Neural progenitor cell (in vitro differentiated cells): ENCODE measurements at regions not wholly inside any gene's neighbourhood (a gene's known extent, or its start where the extent isn't known, plus 50 kb on each side); places are given as distances from the start of the nearest gene placed in this dataset.

Experiments used
- DNase-seq: peaks from one replicate; pipeline ENCODE4 v3.0.0-alpha.2; 2016; ENCODE audit warnings: low spot score
- H2AFZ ChIP-seq: fragments of 200-600 bp; sonication (generic); replicated peaks from 2 replicates; pipeline ENCODE4 v1.6.1; 2016; ENCODE audit warnings: antibody characterized with exemption
- H3F3A ChIP-seq: fragments of 200-600 bp; sonication (generic); 2 replicates; pipeline ENCODE4 v1.6.1; 2016; ENCODE audit warnings: antibody characterized with exemption, low read depth
- H3K27ac ChIP-seq: fragments of 200-600 bp; sonication (generic); 2 replicates; pipeline ENCODE4 v1.5.1; 2016; ENCODE audit warnings: mild to moderate bottlenecking
- H3K27me3 ChIP-seq: fragments of 200-600 bp; sonication (generic); 2 replicates; pipeline ENCODE4 v1.6.1; 2016; ENCODE audit warnings: mild to moderate bottlenecking, moderate library complexity
- H3K36me3 ChIP-seq: fragments of 200-600 bp; sonication (generic); 2 replicates; pipeline ENCODE4 v1.5.1; 2016
- H3K4me1 ChIP-seq: fragments of 200-600 bp; sonication (generic); 2 replicates; pipeline ENCODE4 v1.6.1; 2016; ENCODE audit warnings: mixed run types
- H3K4me2 ChIP-seq: fragments of 200-600 bp; sonication (generic); 2 replicates; pipeline ENCODE4 v1.6.1; 2016
- H3K4me3 ChIP-seq: fragments of 200-600 bp; sonication (generic); 2 replicates; pipeline ENCODE4 v1.5.1; 2016
- H3K79me2 ChIP-seq: fragments of 200-600 bp; sonication (generic); 2 replicates; pipeline ENCODE4 v1.6.1; 2016; ENCODE audit warnings: low read depth
- H3K9ac ChIP-seq: fragments of 200-600 bp; sonication (generic); 2 replicates; pipeline ENCODE4 v1.6.1; 2016
- H3K9me3 ChIP-seq: fragments of 200-600 bp; sonication (generic); 2 replicates; pipeline ENCODE4 v1.5.1; 2016; ENCODE audit warnings: low read depth
- H4K20me1 ChIP-seq: fragments of 200-600 bp; sonication (generic); 2 replicates; pipeline ENCODE4 v1.6.1; 2016; ENCODE audit warnings: low read depth
- H3K27ac Mint-ChIP-seq: 3 replicates; pipeline ENCODE4 v1.8.0; 2021; ENCODE audit warnings: mixed read lengths
- H3K27me3 Mint-ChIP-seq: 2 replicates; pipeline ENCODE4 v1.8.0; 2022; ENCODE audit warnings: low read depth, mild to moderate bottlenecking, inconsistent platforms, moderate library complexity, mixed read lengths; ENCODE audit not compliant: insufficient read depth
- H3K36me3 Mint-ChIP-seq: 3 replicates; pipeline ENCODE4 v1.8.0; 2021; ENCODE audit warnings: mixed read lengths
- H3K4me1 Mint-ChIP-seq: 3 replicates; pipeline ENCODE4 v1.8.0; 2021; ENCODE audit warnings: mixed read lengths
- H3K4me3 Mint-ChIP-seq: 3 replicates; pipeline ENCODE4 v1.8.0; 2021; ENCODE audit warnings: mild to moderate bottlenecking, moderate library complexity, mixed read lengths
- H3K9me3 Mint-ChIP-seq: 3 replicates; pipeline ENCODE4 v1.8.0; 2020; ENCODE audit warnings: mixed read lengths
- EZH2 ChIP-seq: fragments of 200-600 bp; sonication (generic); IDR thresholded peaks from 2 replicates; pipeline ENCODE4 v1.6.1; 2017; ENCODE audit warnings: antibody characterized with exemption, mild to moderate bottlenecking, moderate library complexity
- EZH2phosphoT487 ChIP-seq: fragments of 200-600 bp; sonication (generic); IDR thresholded peaks from 2 replicates; pipeline ENCODE4 v1.6.1; 2017; ENCODE audit warnings: antibody characterized with exemption
- TF ChIP-seq, protein P1 (sequence below): fragments of 200-600 bp; sonication (generic); IDR thresholded peaks from 2 replicates; pipeline ENCODE4 v1.5.1; 2017; ENCODE audit warnings: antibody characterized with exemption, mild to moderate bottlenecking

- no peak overlapping the region for H3K4me2 ChIP-seq
- TF ChIP-seq, protein P1, sequence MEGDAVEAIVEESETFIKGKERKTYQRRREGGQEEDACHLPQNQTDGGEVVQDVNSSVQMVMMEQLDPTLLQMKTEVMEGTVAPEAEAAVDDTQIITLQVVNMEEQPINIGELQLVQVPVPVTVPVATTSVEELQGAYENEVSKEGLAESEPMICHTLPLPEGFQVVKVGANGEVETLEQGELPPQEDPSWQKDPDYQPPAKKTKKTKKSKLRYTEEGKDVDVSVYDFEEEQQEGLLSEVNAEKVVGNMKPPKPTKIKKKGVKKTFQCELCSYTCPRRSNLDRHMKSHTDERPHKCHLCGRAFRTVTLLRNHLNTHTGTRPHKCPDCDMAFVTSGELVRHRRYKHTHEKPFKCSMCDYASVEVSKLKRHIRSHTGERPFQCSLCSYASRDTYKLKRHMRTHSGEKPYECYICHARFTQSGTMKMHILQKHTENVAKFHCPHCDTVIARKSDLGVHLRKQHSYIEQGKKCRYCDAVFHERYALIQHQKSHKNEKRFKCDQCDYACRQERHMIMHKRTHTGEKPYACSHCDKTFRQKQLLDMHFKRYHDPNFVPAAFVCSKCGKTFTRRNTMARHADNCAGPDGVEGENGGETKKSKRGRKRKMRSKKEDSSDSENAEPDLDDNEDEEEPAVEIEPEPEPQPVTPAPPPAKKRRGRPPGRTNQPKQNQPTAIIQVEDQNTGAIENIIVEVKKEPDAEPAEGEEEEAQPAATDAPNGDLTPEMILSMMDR: no peak
- TF ChIP-seq EZH2phosphoT487 (no peak), EZH2 (no peak)
- no peak overlapping the region for H3K4me3 Mint-ChIP-seq
- H2AFZ ChIP-seq: no peak overlapping the region
- no peaks in the 10 kb centered on the region for H3F3A ChIP-seq
- H3K36me3 Mint-ChIP-seq: no peaks in the 10 kb centered on the region
- no peak for DNase-seq
- H3K27ac Mint-ChIP-seq: no peak overlapping the region
- H3K36me3 ChIP-seq: no peaks in the 10 kb centered on the region
- no peak overlapping the region for H3K9ac ChIP-seq
- H3K27ac ChIP-seq: no peak overlapping the region
- peaks cover 18% of the 10 kb centered on the region for H3K4me1 Mint-ChIP-seq
- no peaks in the 10 kb centered on the region for H3K79me2 ChIP-seq
- no peaks in the 10 kb centered on the region for H3K9me3 Mint-ChIP-seq
- H4K20me1 ChIP-seq: no peaks in the 10 kb centered on the region
- no peaks in the 10 kb centered on the region for H3K9me3 ChIP-seq
- peaks cover 29% of the 10 kb centered on the region for H3K4me1 ChIP-seq
- H3K27me3 ChIP-seq: no peaks in the 10 kb centered on the region
- H3K4me3 ChIP-seq: no peak overlapping the region
- no peaks in the 10 kb centered on the region for H3K27me3 Mint-ChIP-seq
Observed at GRCh38 chr2:146820672-146821071, 1024.2 kb upstream of the ACVR2A start.

DNA sequence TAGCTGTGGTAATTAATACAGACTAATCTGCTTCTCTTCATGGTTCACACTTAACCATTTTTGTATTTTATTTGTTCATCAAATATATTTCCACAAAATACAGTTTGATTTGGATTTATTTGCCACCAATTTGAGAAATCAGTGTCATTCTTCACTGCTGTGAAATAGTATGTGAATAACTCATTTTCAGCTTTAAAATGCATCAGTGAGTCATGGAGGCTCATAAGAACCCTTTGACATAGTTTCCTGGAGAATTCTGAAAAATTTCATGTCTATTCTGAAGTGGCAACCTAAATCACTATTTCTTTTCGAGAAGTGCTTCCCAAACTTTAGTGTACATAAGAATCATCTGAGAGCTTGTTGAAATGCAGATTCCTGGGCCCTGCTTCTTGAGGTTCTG lies 1026.7 kb upstream of the ACVR2A start:
- no peak overlapping the region for H2AFZ ChIP-seq
- no peaks in the 10 kb centered on the region for H3K27me3 ChIP-seq
- H3K27me3 Mint-ChIP-seq: no peaks in the 10 kb centered on the region
- peaks cover 17% of the 10 kb centered on the region for H3K4me1 Mint-ChIP-seq
- DNase-seq: no peak
- H3K36me3 Mint-ChIP-seq: peaks cover 2% of the 10 kb centered on the region
- peaks cover 29% of the 10 kb centered on the region for H3K4me1 ChIP-seq
- no peak overlapping the region for H3K27ac Mint-ChIP-seq
- H3K27ac ChIP-seq: no peak overlapping the region
- H4K20me1 ChIP-seq: no peaks in the 10 kb centered on the region
- no peaks in the 10 kb centered on the region for H3K9me3 ChIP-seq
- no peaks in the 10 kb centered on the region for H3K36me3 ChIP-seq
- no peak overlapping the region for H3K4me3 Mint-ChIP-seq
- peaks cover 7% of the 10 kb centered on the region for H3K9me3 Mint-ChIP-seq
- H3K9ac ChIP-seq: no peak overlapping the region
- no peaks in the 10 kb centered on the region for H3F3A ChIP-seq
- TF ChIP-seq EZH2: no peak
- TF ChIP-seq, protein P1: no peak
- no peak for TF ChIP-seq EZH2phosphoT487
- peak overlapping the region; percentile 48 for H3K4me2 ChIP-seq
- no peak overlapping the region for H3K4me3 ChIP-seq
- no peaks in the 10 kb centered on the region for H3K79me2 ChIP-seq

GRCh38 chr2:146817613-146818012 lies 1027.2 kb upstream of the ACVR2A start:
- Histone ChIP-seq H3K27ac (peak overlapping the region; percentile 5), H3F3A (no peaks in the 10 kb centered on the region), H4K20me1 (no peaks in the 10 kb centered on the region), H2AFZ (no peak overlapping the region), H3K9me3 (no peaks in the 10 kb centered on the region), H3K36me3 (no peaks in the 10 kb centered on the region), H3K4me1 (peaks cover 29% of the 10 kb centered on the region), H3K4me2 (peak overlapping the region; percentile 56), H3K79me2 (no peaks in the 10 kb centered on the region), H3K4me3 (no peak overlapping the region), H3K9ac (no peak overlapping the region), H3K27me3 (no peaks in the 10 kb centered on the region)
- Mint-ChIP-seq H3K9me3 (peaks cover 10% of the 10 kb centered on the region), H3K36me3 (peaks cover 2% of the 10 kb centered on the region), H3K4me3 (no peak overlapping the region), H3K4me1 (peaks cover 15% of the 10 kb centered on the region), H3K27me3 (no peaks in the 10 kb centered on the region), H3K27ac (no peak overlapping the region)
- DNase-seq: peak; percentile 54
- TF ChIP-seq, protein P1: no peak
- TF ChIP-seq EZH2: no peak
- no peak for TF ChIP-seq EZH2phosphoT487
